Activated CD8-positive, alpha-beta T cell treated with anti-CD3 and anti-CD28 coated beads for 36 hours (primary cell): ENCODE measurements at regions not wholly inside any gene's neighbourhood (a gene's known extent, or its start where the extent isn't known, plus 50 kb on each side); places are given as distances from the start of the nearest gene placed in this dataset.

Source experiments
- ATAC-seq: fragments of 200-7000 bp; cut with Tn5 transposase; one replicate; pipeline ENCODE4 v1.10.0; 2021; ENCODE audit warnings: mild to moderate bottlenecking, moderate library complexity
- CTCF ChIA-PET: fragments of 350-600 bp; sonication (Branson Sonifier 250); formaldehyde crosslinking; loops from one replicate; lab custom pipeline; 2021; ENCODE audit warnings: antibody characterized with exemption; lab: Charles Lee
- POLR2A ChIA-PET: fragments of 350-600 bp; sonication (Branson Sonifier 250); formaldehyde crosslinking; loops from one replicate; lab custom pipeline; 2021; ENCODE audit warnings: antibody characterized with exemption; lab: Charles Lee
- DNase-seq: peaks from one replicate; pipeline ENCODE4 v3.0.0-alpha.2; 2020
- H3K27ac Mint-ChIP-seq: one replicate; pipeline ENCODE4 v1.8.0; 2021; ENCODE audit warnings: mild to moderate bottlenecking, mixed read lengths
- H3K27me3 Mint-ChIP-seq: one replicate; pipeline ENCODE4 v1.8.0; 2021; ENCODE audit warnings: mixed read lengths
- H3K36me3 Mint-ChIP-seq: one replicate; pipeline ENCODE4 v1.8.0; 2021; ENCODE audit warnings: low read depth, mixed read lengths
- H3K4me1 Mint-ChIP-seq: one replicate; pipeline ENCODE4 v1.8.0; 2021; ENCODE audit warnings: low read depth, mixed read lengths
- H3K4me3 Mint-ChIP-seq: one replicate; pipeline ENCODE4 v1.8.0; 2021; ENCODE audit warnings: mild to moderate bottlenecking, moderate library complexity, mixed read lengths
- H3K9me3 Mint-ChIP-seq: one replicate; pipeline ENCODE4 v1.8.0; 2021; ENCODE audit warnings: mixed read lengths
- CTCF ChIP-seq: fragments of 200-600 bp; IDR thresholded peaks from one replicate; pipeline ENCODE4 v1.8.0; 2022; ENCODE audit warnings: antibody characterized with exemption, mild to moderate bottlenecking
- intact Hi-C: fragments of 100-400 bp; cut with micrococcal nuclease; formaldehyde crosslinking; loops from one replicate; pipeline ENCODE4 v1.10.0; 2022

GRCh38 chr20:7257692-7258466 lies 490.4 kb downstream of the BMP2 start:
- intact Hi-C loops = no loop called here
- ChIA-PET POLR2A (no interaction called here), CTCF (no interaction called here)
- Mint-ChIP-seq H3K4me1 (no peaks in the 10 kb centered on the region), H3K27ac (no peak overlapping the region), H3K9me3 (peaks cover 7% of the 10 kb centered on the region), H3K36me3 (no peaks in the 10 kb centered on the region), H3K4me3 (no peak overlapping the region), H3K27me3 (no peaks in the 10 kb centered on the region)
- no peak for DNase-seq
- no peak for TF ChIP-seq CTCF
- ATAC-seq = no peak

- ATAC-seq (no peak), DNase-seq (no peak)
- intact Hi-C loops = no loop called here
- no peaks in the 10 kb centered on the region for H3K27me3 Mint-ChIP-seq
- H3K4me1 Mint-ChIP-seq = no peaks in the 10 kb centered on the region
- no peak for TF ChIP-seq CTCF
- peaks cover 5% of the 10 kb centered on the region for H3K9me3 Mint-ChIP-seq
- H3K4me3 Mint-ChIP-seq = no peak overlapping the region
- no peak overlapping the region for H3K27ac Mint-ChIP-seq
- no peaks in the 10 kb centered on the region for H3K36me3 Mint-ChIP-seq
- ChIA-PET POLR2A (no interaction called here), CTCF (no interaction called here)
Observed at GRCh38 chr20:7262803-7263202, 495.3 kb downstream of the BMP2 start.

GRCh38 chr20:7264137-7264536 lies 496.7 kb downstream of the BMP2 start:
- Mint-ChIP-seq H3K36me3 (no peaks in the 10 kb centered on the region), H3K9me3 (peaks cover 3% of the 10 kb centered on the region), H3K27me3 (no peaks in the 10 kb centered on the region), H3K4me3 (no peak overlapping the region), H3K27ac (no peak overlapping the region), H3K4me1 (no peaks in the 10 kb centered on the region)
- ATAC-seq (no peak), DNase-seq (no peak)
- ChIA-PET CTCF (no interaction called here), POLR2A (no interaction called here)
- intact Hi-C loops = no loop called here
- no peak for TF ChIP-seq CTCF

GRCh38 chr20:7269452-7269851 lies 502.0 kb downstream of the BMP2 start:
- TF ChIP-seq CTCF = no peak
- H3K27me3 Mint-ChIP-seq = no peaks in the 10 kb centered on the region
- H3K9me3 Mint-ChIP-seq = peaks cover 6% of the 10 kb centered on the region
- DNase-seq = no peak
- POLR2A ChIA-PET = no interaction called here
- ATAC-seq = no peak
- no peaks in the 10 kb centered on the region for H3K4me1 Mint-ChIP-seq
- H3K36me3 Mint-ChIP-seq = no peaks in the 10 kb centered on the region
- H3K4me3 Mint-ChIP-seq = no peak overlapping the region
- CTCF ChIA-PET = no interaction called here
- H3K27ac Mint-ChIP-seq = no peak overlapping the region
- intact Hi-C loops = no loop called here

- intact Hi-C loops = no loop called here
- Mint-ChIP-seq H3K4me1 (no peaks in the 10 kb centered on the region), H3K36me3 (no peaks in the 10 kb centered on the region), H3K9me3 (peaks cover 13% of the 10 kb centered on the region), H3K4me3 (no peak overlapping the region), H3K27ac (no peak overlapping the region), H3K27me3 (no peaks in the 10 kb centered on the region)
- ChIA-PET POLR2A (no interaction called here), CTCF (no interaction called here)
- no peak for TF ChIP-seq CTCF
- no peak for DNase-seq
- no peak for ATAC-seq
Observed at GRCh38 chr20:7272512-7272911, 505.0 kb downstream of the BMP2 start.
